ENCODE measurements at regions not wholly inside any gene's neighbourhood (a gene's known extent, or its start where the extent isn't known, plus 50 kb on each side); places are given as distances from the start of the nearest gene placed in this dataset.

DNA sequence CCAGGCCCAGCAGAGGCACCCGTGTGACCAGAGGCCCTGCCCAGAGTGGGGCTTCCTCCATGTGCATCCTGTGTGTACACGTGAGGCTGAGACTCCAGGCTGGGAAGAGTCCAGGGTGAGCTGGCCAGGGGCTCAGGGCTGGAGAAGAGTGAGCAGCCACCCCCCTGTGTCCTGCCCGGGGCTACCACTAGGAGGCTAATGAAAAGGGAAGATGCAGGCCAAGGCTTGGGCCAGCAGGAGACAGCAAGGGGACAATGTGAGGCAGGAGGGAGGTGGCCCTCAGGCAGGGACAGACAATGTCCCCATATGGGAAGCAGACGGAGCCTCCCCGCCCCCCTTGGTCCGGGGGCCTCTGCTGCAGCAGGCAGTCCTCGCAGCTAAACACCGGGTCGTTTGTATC, 102.0 kb downstream of the HIF1AN start:
- TF ChIP-seq, protein P1, sequence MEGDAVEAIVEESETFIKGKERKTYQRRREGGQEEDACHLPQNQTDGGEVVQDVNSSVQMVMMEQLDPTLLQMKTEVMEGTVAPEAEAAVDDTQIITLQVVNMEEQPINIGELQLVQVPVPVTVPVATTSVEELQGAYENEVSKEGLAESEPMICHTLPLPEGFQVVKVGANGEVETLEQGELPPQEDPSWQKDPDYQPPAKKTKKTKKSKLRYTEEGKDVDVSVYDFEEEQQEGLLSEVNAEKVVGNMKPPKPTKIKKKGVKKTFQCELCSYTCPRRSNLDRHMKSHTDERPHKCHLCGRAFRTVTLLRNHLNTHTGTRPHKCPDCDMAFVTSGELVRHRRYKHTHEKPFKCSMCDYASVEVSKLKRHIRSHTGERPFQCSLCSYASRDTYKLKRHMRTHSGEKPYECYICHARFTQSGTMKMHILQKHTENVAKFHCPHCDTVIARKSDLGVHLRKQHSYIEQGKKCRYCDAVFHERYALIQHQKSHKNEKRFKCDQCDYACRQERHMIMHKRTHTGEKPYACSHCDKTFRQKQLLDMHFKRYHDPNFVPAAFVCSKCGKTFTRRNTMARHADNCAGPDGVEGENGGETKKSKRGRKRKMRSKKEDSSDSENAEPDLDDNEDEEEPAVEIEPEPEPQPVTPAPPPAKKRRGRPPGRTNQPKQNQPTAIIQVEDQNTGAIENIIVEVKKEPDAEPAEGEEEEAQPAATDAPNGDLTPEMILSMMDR (IDR thresholded peaks at IDR 0.05) = peak in 1 of 2 donors; percentile 19
- TF ChIP-seq POLR2A (IDR thresholded peaks at IDR 0.05) (no peak), EP300 (IDR thresholded peaks at IDR 0.05) (no peak)
